ENCODE measurements at regions not wholly inside any gene's neighbourhood (a gene's known extent, or its start where the extent isn't known, plus 50 kb on each side); places are given as distances from the start of the nearest gene placed in this dataset.

DNA sequence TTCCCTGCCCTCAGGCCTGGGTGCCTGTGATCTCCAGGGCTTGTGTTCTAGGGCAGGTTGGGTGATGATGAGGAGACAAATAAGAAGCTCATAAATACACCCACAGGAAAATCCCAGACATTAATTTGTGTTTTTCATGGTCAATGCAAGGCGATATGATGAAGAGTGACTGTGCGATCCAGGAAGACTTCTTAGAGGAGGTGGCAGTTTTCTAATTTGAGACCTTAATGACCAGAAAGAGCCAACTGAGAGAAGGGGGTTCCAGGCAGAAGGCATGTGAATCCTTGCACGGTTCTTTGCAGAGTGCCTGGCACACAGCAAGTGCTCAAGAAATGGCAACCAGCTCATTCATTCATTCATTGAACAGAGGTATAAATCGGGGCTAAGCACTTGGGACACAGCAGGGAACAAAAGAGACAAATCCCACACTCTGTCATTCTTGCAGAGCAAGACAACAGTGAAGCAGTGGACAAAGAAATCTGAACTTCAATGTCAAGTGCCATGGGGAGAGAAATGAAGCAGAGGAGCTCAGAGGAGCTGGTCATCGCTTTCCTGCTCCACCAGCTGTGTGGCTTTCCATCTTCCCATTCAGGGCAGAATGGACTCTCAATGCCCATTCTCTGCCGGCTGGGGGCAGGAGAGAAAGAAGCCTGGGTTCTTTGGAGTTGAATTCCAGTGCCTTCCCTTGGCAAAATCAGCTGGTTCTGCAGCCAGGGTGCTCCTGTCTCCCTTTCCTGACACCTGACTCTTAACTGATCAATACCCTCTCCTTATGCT is 128.3 kb downstream of the AACS start:
- DNase-seq (ENCODE audit: low read depth, low spot score), result no peak

DNA sequence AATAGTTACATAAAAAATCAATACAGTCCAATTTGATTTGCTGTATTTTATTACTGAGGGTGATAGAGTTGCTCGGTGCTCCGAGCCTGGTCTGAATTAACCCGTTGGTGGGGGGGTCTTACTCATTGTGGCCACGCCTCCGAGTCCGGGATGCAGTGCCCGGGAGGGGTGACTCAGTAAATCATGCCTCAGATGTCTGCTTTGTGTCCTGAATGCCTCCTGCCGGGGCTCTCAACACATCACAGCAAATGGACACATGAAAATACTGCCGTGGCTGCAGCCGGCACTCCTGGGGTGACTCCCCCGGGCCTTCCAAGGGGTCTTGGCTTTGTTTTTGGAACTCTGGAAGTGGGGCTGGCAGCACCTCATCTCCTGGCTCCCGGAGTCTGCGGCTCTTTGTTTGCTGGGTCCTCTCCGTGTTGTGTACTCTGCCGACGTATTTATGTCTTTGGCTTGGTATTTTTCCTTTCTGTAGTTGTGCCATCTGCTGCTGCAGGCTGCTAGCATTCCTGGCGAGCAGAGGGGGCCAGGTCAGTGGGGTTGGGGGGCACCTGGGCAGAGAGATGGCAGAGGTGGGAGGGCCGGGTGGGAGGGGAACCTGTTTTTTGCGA is 129.0 kb downstream of the AACS start:
- no peak for DNase-seq (ENCODE audit: low read depth, low spot score)

DNA sequence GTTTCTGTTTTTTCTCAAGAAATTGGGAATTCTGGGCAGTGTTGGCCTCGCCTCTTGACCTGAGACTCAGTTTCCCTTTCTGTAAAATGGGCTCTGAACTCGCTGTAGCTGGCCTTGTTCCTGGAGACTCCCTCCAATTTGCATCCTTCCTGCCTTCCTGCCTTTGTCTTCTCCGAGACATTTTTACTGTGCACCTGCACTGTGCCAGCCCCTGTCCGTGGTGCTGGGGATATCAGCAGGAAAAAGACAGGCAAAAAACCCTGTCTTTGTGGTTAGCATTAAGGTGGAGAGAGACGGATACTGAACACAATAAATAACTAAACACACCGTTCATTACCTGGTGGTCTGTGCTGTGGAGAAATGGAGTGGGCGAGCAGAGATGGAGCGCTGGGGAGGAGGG is 129.8 kb downstream of the AACS start:
- no peak for DNase-seq (ENCODE audit: low read depth, low spot score)

DNA sequence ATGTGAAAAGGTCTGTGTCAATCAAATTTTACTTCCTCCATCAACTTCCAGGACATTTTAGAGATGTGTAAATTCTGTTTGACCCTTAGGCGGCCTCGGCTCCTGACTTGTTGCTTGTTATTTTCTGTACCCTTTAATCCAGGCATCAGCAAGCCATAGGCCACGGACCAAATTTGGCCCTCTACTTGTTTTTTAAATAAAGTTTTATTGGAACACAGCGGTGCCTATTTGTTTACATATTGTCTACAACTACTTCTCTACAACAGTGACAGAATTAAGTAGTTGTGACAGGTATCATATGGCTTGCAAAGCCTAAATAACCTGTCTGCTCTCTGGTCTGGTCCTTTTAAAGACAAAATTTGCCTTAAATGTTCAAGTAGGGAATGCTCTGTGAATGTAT is 132.1 kb downstream of the AACS start:
- DNase-seq (ENCODE audit: low read depth, low spot score), result no peak

- no peak for DNase-seq (ENCODE audit: low read depth, low spot score)
Measured at GRCh38 chr12:125198652-125199051, 133.4 kb downstream of the AACS start.

- DNase-seq (ENCODE audit: low read depth, low spot score), result no peak
Measured at GRCh38 chr12:125201090-125201489, 135.9 kb downstream of the AACS start.

DNA sequence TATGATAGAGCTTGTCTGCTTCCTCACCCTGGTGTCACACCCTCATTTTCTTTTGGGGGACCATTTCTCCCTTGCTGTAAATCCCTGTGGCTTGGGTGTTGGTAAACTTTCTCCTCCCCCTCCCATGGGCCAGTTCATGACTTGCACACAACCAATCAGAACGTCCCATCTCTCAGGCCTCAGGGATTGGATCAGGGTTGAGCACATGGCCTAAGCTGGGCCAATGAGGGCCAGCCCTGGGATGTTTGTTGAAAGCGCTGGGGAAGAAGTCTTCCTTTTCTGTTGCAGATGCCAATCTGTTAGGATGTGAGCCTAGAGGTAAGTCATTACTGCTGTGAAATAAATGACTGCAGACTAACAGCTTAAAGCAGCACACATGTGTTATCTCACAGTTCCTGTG is 136.7 kb downstream of the AACS start:
- DNase-seq (ENCODE audit: low read depth, low spot score), result no peak

DNA sequence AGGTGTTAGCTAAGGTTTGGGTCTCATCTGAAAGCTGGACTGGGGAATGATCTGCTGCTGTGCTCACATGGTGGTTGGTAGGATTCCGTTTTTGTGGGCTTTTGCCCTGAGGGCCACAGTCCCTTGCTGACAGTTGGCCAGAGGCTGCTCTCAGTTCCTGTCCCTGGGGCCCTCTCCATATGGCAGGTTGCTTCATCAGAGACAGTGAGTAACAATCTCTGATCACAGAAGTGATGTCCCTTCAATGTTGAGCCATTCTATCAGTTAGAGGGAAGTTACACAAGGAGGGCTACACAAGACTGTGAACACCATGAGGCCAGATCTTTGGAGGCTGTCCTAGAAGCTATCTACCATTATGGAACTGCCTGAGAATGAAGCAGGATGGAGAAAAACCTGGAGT is 137.2 kb downstream of the AACS start:
- DNase-seq (ENCODE audit: low read depth, low spot score), result no peak

DNA sequence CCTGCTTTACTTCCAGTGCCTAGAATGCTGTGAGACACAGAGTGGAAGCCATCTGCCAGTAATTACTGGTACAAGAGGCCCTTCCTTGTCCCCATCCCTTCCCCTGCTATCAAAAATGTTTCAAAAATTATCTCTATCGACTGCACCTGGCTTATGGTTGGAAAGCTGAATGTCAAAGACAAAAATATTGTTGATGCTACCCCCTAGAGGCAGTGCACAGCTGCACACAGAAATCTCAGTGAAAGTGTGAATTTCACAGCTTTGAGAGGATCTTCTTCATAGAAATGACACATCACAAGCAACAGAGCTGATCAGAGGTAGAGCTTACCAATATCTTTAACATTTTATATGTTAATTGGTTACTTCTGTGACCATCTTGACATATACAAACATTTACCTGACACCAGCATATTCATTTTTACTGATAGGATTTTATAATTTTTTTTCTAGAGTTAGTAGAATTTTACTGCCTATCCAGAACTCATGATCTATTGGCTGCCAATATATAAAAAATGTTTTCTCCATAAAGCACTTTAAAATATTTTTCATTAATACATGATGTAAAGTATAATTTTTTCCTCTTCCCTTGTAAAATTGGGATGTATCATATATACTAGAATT is 138.0 kb downstream of the AACS start:
- DNase-seq (ENCODE audit: low read depth, low spot score), result no peak

DNA sequence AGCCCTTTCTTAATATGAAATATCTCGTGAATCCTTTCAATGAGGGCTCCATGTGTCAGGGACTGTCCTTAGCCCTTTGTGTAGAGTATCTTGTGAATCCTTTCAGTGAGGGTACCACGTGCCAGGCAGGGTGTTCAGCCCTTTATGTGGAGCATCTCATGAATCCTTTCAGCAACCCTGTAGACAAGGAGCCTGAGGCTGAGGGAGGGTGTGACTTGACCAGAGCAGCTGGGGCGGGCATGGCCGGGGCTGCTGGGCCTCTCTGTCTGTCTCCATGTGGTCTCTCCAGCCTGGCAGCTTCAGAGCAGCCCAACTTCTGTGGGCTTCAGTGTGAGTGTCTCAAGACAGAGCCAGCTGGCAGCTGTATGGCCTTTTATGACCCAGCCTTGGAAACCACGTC is 140.2 kb downstream of the AACS start:
- no peak for DNase-seq (ENCODE audit: low read depth, low spot score)

- DNase-seq (ENCODE audit: low read depth, low spot score), result no peak
Measured at GRCh38 chr12:125206711-125207110, 141.5 kb downstream of the AACS start.

- no peak for DNase-seq (ENCODE audit: low read depth, low spot score)
Measured at GRCh38 chr12:125208334-125208733, 143.1 kb downstream of the AACS start.

- DNase-seq (ENCODE audit: low read depth, low spot score), result no peak
Measured at GRCh38 chr12:125208942-125209341, 143.7 kb downstream of the AACS start.

- DNase-seq (ENCODE audit: low read depth, low spot score), result no peak
Measured at GRCh38 chr12:125210104-125210755, 145.0 kb downstream of the AACS start.

DNA sequence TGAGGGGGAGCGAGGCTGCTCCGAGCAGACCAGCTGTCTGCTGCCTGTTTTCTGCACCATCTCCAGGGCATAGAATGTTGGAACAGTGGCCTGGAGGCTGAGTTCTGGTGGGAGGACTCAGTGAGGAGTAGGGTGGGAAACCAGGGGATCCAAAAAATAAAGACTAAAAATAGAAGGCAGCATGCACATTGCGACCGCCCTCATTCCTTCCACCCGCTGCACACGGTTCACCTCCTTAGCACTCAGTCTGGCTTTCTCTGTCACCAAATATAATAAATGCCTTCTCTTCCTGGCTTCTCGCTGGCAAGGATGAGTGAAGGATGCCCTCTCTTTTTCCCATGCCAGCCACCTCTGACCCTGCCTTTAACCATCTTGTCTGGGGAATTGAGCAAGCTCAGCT is 146.2 kb downstream of the AACS start:
- no peak for DNase-seq (ENCODE audit: low read depth, low spot score)

DNA sequence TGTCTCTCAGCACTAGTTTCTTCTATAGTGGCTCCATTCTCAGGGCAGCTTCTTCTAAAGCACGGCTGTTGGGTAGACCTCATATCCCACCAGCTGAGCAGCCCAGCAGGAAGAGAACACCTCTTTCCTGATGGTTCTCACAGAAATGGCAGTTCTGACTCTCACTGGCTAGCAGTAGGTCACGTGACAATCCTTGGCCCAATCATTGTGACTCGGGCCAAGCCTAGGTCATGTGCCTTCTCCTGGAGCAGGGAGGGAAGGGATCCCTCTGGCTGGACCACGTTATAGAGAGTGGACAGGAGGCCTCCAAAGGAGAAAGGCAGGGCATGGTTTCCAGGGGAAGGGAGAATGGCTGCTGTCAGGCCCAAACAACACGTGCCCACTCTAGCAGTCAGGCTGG is 149.1 kb downstream of the AACS start:
- no peak for DNase-seq (ENCODE audit: low read depth, low spot score)

DNA sequence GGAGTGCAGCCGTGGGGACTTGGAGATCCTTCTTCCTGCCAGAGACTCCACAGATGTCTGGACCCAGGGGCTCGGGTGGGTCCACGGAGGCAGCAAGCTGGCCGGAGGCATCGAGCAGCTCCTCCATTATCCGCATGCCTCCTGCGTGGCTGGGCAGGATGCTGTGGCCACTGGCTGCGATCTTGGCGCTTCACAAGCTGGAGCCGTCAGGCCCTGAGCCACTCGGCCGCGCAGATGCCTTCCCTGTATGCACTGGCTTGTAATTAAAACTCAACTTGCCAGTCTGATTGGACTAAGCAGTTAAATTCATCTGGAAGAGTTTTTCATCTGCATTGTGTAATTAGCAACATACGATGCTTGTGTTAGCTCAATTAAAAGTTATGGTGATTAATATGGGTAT is 151.5 kb downstream of the AACS start:
- DNase-seq (ENCODE audit: low read depth, low spot score), result no peak

DNA sequence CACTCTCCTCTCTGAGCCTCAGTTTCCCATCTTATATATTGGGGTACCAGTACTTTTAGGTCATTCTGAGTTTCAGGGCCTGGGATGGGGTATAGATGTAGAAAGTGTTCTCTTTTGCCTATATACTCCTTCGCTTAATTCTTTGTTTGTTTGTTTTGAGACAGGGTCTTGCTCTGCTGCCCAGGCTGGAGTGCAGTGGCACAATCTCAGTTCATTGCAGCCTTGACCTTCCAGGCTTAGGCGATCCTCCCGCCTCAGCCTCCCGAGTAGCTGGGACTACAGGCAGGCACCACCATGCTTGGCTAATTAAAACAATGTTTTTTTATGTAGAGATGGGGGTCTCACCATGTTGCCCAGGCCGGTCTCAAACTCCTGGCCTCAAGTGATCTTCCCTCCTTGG is 152.1 kb downstream of the AACS start:
- no peak for DNase-seq (ENCODE audit: low read depth, low spot score)

GRCh38 chr12:125218952-125219351 is 153.7 kb downstream of the AACS start:
- no peak for DNase-seq (ENCODE audit: low read depth, low spot score)

GRCh38 chr12:125220404-125221273 is 155.4 kb downstream of the AACS start:
- DNase-seq (ENCODE audit: low read depth, low spot score), result no peak

DNA sequence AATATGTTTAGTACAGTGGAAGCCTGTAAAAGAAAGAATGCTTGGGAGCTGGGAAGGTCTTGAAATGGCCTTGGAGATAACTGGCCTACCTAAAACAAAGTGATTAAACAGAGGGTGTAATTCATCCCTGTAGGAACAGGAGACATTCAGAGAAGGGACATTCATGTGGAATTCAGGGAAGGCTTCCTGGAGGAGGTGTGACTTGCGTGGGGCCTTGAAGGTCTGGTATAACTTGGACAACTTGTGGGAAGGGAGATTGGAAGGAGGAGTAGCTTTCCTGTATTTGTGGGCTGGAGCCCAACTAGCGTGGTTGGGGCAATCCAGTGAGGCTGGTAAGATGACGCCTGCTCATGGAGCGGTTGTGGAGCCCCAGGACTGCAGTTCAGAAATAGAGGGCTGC is 156.4 kb downstream of the AACS start:
- DNase-seq (ENCODE audit: low read depth, low spot score), result no peak

- DNase-seq (ENCODE audit: low read depth, low spot score), result no peak
Measured at GRCh38 chr12:125222876-125223275, 157.6 kb downstream of the AACS start.

Data from brain pericyte (primary cell).